ENCODE measurements at regions not wholly inside any gene's neighbourhood (a gene's known extent, or its start where the extent isn't known, plus 50 kb on each side); places are given as distances from the start of the nearest gene placed in this dataset.

DNA sequence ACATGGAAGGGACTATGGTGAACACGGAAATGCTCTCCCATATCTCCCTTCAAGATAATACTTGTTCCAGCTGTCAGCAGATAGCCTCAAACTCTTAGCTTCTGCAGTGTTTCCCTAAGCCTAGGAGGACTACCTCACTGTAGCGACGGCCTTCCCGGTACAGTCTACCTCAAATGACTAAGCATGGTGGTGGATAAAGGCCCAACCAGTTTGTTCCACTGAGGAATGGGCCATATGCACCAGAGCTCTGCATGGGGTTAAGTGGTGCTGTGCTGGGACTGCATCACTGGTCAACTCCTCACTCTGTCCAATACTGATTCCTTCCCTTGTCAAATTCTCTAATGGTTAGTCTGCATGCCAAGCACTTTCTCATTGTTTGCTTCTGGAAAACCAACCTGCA lies 119.6 kb upstream of the GNPDA2 start:
- Histone ChIP-seq H3K9me3 (ENCODE audit: low read length) (no peaks in the 10 kb centered on the region), H3K79me2 (replicated peaks; ENCODE audit: insufficient read depth, low read length) (no peaks in the 10 kb centered on the region), H3K4me3 (ENCODE audit: low read length) (no peak overlapping the region), H3K27me3 (ENCODE audit: insufficient read depth, low read depth, low read length) (no peaks in the 10 kb centered on the region), H3K4me2 (ENCODE audit: low read length) (no peak overlapping the region), H3K9ac (ENCODE audit: low read length) (no peak overlapping the region), H3K36me3 (ENCODE audit: insufficient read depth, low read length) (no peaks in the 10 kb centered on the region), H2AFZ (ENCODE audit: low read depth, low read length) (no peak overlapping the region), H3F3A (ENCODE audit: insufficient read depth, low read length, poor library complexity, severe bottlenecking) (no peaks in the 10 kb centered on the region), H3K27ac (ENCODE audit: low read length) (no peak overlapping the region), H3K9me2 (ENCODE audit: insufficient read depth, low read length) (no peaks in the 10 kb centered on the region), H4K20me1 (ENCODE audit: insufficient read depth) (no peaks in the 10 kb centered on the region)
- TF ChIP-seq, protein P1, sequence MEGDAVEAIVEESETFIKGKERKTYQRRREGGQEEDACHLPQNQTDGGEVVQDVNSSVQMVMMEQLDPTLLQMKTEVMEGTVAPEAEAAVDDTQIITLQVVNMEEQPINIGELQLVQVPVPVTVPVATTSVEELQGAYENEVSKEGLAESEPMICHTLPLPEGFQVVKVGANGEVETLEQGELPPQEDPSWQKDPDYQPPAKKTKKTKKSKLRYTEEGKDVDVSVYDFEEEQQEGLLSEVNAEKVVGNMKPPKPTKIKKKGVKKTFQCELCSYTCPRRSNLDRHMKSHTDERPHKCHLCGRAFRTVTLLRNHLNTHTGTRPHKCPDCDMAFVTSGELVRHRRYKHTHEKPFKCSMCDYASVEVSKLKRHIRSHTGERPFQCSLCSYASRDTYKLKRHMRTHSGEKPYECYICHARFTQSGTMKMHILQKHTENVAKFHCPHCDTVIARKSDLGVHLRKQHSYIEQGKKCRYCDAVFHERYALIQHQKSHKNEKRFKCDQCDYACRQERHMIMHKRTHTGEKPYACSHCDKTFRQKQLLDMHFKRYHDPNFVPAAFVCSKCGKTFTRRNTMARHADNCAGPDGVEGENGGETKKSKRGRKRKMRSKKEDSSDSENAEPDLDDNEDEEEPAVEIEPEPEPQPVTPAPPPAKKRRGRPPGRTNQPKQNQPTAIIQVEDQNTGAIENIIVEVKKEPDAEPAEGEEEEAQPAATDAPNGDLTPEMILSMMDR (IDR thresholded peaks at IDR 0.05; ENCODE audit: poor library complexity, severe bottlenecking): no peak
- TF ChIP-seq POLR2AphosphoS5 (IDR thresholded peaks at IDR 0.05) (no peak), EP300 (conservative IDR thresholded peaks at IDR 0.05; ENCODE audit: poor library complexity, severe bottlenecking) (no peak), RAD21 (conservative IDR thresholded peaks at IDR 0.05) (no peak), TAF1 (IDR thresholded peaks at IDR 0.05; ENCODE audit: low read depth) (no peak), SMC3 (conservative IDR thresholded peaks at IDR 0.05; ENCODE audit: poor library complexity) (no peak), EZH2 (IDR thresholded peaks at IDR 0.05; ENCODE audit: borderline replicate concordance, insufficient read depth, low read length, poor library complexity, severe bottlenecking) (no peak), MXI1 (conservative IDR thresholded peaks at IDR 0.05; ENCODE audit: poor library complexity, severe bottlenecking) (no peak)
- TF ChIP-seq, protein P2, sequence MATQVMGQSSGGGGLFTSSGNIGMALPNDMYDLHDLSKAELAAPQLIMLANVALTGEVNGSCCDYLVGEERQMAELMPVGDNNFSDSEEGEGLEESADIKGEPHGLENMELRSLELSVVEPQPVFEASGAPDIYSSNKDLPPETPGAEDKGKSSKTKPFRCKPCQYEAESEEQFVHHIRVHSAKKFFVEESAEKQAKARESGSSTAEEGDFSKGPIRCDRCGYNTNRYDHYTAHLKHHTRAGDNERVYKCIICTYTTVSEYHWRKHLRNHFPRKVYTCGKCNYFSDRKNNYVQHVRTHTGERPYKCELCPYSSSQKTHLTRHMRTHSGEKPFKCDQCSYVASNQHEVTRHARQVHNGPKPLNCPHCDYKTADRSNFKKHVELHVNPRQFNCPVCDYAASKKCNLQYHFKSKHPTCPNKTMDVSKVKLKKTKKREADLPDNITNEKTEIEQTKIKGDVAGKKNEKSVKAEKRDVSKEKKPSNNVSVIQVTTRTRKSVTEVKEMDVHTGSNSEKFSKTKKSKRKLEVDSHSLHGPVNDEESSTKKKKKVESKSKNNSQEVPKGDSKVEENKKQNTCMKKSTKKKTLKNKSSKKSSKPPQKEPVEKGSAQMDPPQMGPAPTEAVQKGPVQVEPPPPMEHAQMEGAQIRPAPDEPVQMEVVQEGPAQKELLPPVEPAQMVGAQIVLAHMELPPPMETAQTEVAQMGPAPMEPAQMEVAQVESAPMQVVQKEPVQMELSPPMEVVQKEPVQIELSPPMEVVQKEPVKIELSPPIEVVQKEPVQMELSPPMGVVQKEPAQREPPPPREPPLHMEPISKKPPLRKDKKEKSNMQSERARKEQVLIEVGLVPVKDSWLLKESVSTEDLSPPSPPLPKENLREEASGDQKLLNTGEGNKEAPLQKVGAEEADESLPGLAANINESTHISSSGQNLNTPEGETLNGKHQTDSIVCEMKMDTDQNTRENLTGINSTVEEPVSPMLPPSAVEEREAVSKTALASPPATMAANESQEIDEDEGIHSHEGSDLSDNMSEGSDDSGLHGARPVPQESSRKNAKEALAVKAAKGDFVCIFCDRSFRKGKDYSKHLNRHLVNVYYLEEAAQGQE (IDR thresholded peaks at IDR 0.05; ENCODE audit: borderline replicate concordance): no peak

DNA sequence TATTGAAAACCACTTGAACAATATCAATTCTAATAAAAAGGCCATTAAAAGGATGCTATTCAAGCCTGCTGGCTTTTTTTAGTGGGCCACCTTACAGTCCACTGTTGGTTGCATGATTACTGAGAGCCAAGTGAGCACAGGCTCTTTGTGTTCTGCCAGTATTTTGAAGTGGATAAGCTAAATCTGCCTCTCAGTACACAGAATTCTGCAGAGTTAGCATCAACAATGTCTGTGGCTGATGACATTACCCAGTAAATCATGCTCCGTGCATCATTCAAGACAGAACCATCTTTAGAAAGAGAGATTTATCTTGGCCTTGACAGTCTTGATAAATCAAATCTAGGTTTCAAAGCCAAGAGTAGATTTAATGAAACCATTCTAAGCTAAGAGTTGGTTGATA lies 119.0 kb upstream of the GNPDA2 start:
- no peaks in the 10 kb centered on the region for H3K79me2 ChIP-seq (replicated peaks; ENCODE audit: insufficient read depth, low read length)
- H3F3A ChIP-seq (ENCODE audit: insufficient read depth, low read length, poor library complexity, severe bottlenecking): no peaks in the 10 kb centered on the region
- H3K9me3 ChIP-seq (ENCODE audit: low read length): no peaks in the 10 kb centered on the region
- H2AFZ ChIP-seq (ENCODE audit: low read depth, low read length): no peak overlapping the region
- no peak overlapping the region for H3K4me2 ChIP-seq (ENCODE audit: low read length)
- no peaks in the 10 kb centered on the region for H4K20me1 ChIP-seq (ENCODE audit: insufficient read depth)
- no peak overlapping the region for H3K9ac ChIP-seq (ENCODE audit: low read length)
- no peaks in the 10 kb centered on the region for H3K27me3 ChIP-seq (ENCODE audit: insufficient read depth, low read depth, low read length)
- TF ChIP-seq EP300 (conservative IDR thresholded peaks at IDR 0.05; ENCODE audit: poor library complexity, severe bottlenecking) (no peak), EZH2 (IDR thresholded peaks at IDR 0.05; ENCODE audit: borderline replicate concordance, insufficient read depth, low read length, poor library complexity, severe bottlenecking) (no peak), RAD21 (conservative IDR thresholded peaks at IDR 0.05) (no peak)
- TF ChIP-seq, protein P2 (IDR thresholded peaks at IDR 0.05; ENCODE audit: borderline replicate concordance): no peak
- TF ChIP-seq, protein P1 (IDR thresholded peaks at IDR 0.05; ENCODE audit: poor library complexity, severe bottlenecking): no peak
- no peak overlapping the region for H3K27ac ChIP-seq (ENCODE audit: low read length)
- H3K36me3 ChIP-seq (ENCODE audit: insufficient read depth, low read length): no peaks in the 10 kb centered on the region
- H3K9me2 ChIP-seq (ENCODE audit: insufficient read depth, low read length): no peaks in the 10 kb centered on the region
- H3K4me3 ChIP-seq (ENCODE audit: low read length): no peak overlapping the region
